CD4-positive, alpha-beta T cell treated with Interleukin-4 for 4 hours (primary cell): ENCODE measurements at regions not wholly inside any gene's neighbourhood (a gene's known extent, or its start where the extent isn't known, plus 50 kb on each side); places are given as distances from the start of the nearest gene placed in this dataset.

Source experiments
- DNase-seq: peaks from one replicate; pipeline ENCODE4 v3.0.0-alpha.2; 2020

GRCh38 chr15:96692826-96693225 is 362.3 kb downstream of the NR2F2 start:
- DNase-seq = no peak

GRCh38 chr15:96693515-96693914 is 363.0 kb downstream of the NR2F2 start:
- no peak for DNase-seq

- DNase-seq = no peak
These were observed 363.6 kb downstream of the NR2F2 start for GRCh38 chr15:96693990-96694517.

- DNase-seq = no peak
These were observed 364.9 kb downstream of the NR2F2 start for GRCh38 chr15:96695426-96695825.

GRCh38 chr15:96699871-96700401 is 369.4 kb downstream of the NR2F2 start:
- no peak for DNase-seq

- no peak for DNase-seq
These were observed 370.1 kb downstream of the NR2F2 start for GRCh38 chr15:96700555-96700954.

- no peak for DNase-seq
These were observed 370.9 kb downstream of the NR2F2 start for GRCh38 chr15:96701443-96701842.

GRCh38 chr15:96701877-96702276 is 371.4 kb downstream of the NR2F2 start:
- DNase-seq = no peak

GRCh38 chr15:96702589-96702988 is 372.1 kb downstream of the NR2F2 start:
- no peak for DNase-seq

- DNase-seq = no peak
These were observed 372.6 kb downstream of the NR2F2 start for GRCh38 chr15:96703091-96703490.

GRCh38 chr15:96703794-96704550 is 373.5 kb downstream of the NR2F2 start:
- no peak for DNase-seq

- DNase-seq = no peak
These were observed 385.6 kb downstream of the NR2F2 start for GRCh38 chr15:96716075-96716474.

- DNase-seq = no peak
These were observed 386.0 kb downstream of the NR2F2 start for GRCh38 chr15:96716478-96716877.

GRCh38 chr15:96720251-96720650 is 389.8 kb downstream of the NR2F2 start:
- no peak for DNase-seq

GRCh38 chr15:96720656-96721055 is 390.2 kb downstream of the NR2F2 start:
- DNase-seq = no peak

- DNase-seq = no peak
These were observed 398.1 kb downstream of the NR2F2 start for GRCh38 chr15:96728591-96728990.

- DNase-seq = no peak
These were observed 402.2 kb downstream of the NR2F2 start for GRCh38 chr15:96732704-96733103.

- DNase-seq = no peak
These were observed 403.2 kb downstream of the NR2F2 start for GRCh38 chr15:96733721-96734120.

- DNase-seq = no peak
These were observed 405.2 kb downstream of the NR2F2 start for GRCh38 chr15:96735632-96736240.

GRCh38 chr15:96736384-96736783 is 405.9 kb downstream of the NR2F2 start:
- DNase-seq = no peak

- DNase-seq = no peak
These were observed 406.9 kb downstream of the NR2F2 start for GRCh38 chr15:96737408-96737807.

- DNase-seq = no peak
These were observed 416.2 kb downstream of the NR2F2 start for GRCh38 chr15:96746665-96747064.

GRCh38 chr15:96747291-96747690 is 416.8 kb downstream of the NR2F2 start:
- DNase-seq = no peak

- DNase-seq = no peak
These were observed 419.9 kb downstream of the NR2F2 start for GRCh38 chr15:96750361-96750760.
